B cell (primary cell): ENCODE measurements at regions not wholly inside any gene's neighbourhood (a gene's known extent, or its start where the extent isn't known, plus 50 kb on each side); places are given as distances from the start of the nearest gene placed in this dataset.

Source experiments
- CTCF ChIP-seq: fragments of 200-600 bp; IDR thresholded peaks from one replicate; pipeline ENCODE4 v1.8.0; 2022; ENCODE audit warnings: antibody characterized with exemption, mild to moderate bottlenecking
- EZH2 ChIP-seq: IDR thresholded peaks from 2 replicates; pipeline ENCODE4 v1.6.1; 2012; ENCODE audit warnings: borderline replicate concordance, low read depth, mild to moderate bottlenecking, moderate library complexity, low read length; ENCODE audit not compliant: insufficient read depth, poor library complexity, severe bottlenecking

DNA sequence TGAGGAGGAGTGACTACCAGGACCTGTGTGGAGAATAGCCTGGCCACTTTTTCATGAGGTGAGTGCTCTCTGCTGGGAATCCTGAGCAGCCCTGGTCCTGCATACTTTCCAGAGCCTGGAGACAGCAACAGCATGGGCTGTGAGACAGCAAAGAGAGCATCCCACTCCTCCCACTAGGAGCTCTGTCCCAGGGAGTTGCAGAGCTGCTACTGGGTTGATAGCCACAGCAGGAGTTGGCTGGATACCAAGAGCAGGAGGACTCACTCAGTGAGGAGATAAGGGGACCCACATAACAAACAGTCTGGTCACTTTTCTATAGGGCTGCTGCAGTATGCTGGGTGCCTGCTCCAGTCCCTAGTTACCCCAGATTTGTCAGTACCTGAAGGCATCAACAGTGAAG is 439.3 kb upstream of the CDH8 start:
- TF ChIP-seq CTCF = no peak
- TF ChIP-seq EZH2 = no peak
